CD4-positive, alpha-beta T cell treated with Interleukin-1 beta for 1 hour (primary cell): ENCODE measurements at regions not wholly inside any gene's neighbourhood (a gene's known extent, or its start where the extent isn't known, plus 50 kb on each side); places are given as distances from the start of the nearest gene placed in this dataset.

Source experiments
- DNase-seq, 2 donors: peaks; one replicate each; pipeline ENCODE4 v3.0.0-alpha.2; 2020 to 2022

- DNase-seq, result no peak
These were observed 315.1 kb downstream of the RDH14 start for GRCh38 chr2:18245375-18245774.

DNA sequence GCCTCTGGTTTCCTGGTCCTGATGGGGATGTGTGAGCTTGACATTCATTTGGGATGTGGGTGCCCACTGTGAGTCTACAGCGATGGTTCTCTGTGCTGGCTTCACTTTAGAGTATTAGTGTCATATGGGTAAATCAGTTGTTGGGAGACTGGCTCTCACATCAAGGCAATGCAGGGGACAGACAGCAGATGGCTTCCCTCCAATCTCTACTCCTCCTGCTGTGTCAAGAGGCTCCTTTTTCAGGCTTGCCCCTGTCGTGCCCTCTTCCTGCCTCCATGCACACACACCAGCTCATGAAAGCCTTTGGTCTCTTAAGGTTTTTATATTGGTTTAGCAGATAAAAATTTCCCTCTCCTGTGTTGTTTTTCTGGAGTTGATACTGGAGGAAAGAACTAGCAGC, 315.6 kb downstream of the RDH14 start:
- DNase-seq, result no peak

GRCh38 chr2:18243816-18244215, 316.6 kb downstream of the RDH14 start:
- no peak for DNase-seq

- DNase-seq, result no peak
These were observed 317.7 kb downstream of the RDH14 start for GRCh38 chr2:18242716-18243115.

- DNase-seq, result no peak
These were observed 322.2 kb downstream of the RDH14 start for GRCh38 chr2:18238209-18238608.

DNA sequence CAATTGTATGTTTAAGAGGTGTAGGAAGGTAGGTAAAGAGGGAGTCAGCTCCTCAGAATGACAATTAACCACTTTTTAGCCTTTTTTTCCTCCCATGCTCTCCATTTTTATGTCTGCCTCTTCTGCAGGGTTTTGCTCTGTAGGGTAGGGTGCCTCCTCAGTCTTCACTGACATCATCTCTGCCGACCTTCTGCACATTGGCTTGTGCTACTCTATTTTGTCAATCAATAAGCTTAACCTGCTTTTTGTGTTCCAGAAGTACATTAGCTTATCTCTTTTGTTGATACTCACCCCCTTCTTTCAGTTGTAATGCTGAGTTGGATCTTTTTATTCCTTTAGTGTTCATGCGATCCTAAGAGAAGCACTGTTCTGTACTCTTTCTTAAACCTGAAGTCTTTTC, 323.2 kb downstream of the RDH14 start:
- DNase-seq, result no peak

- no peak for DNase-seq
These were observed 327.6 kb downstream of the RDH14 start for GRCh38 chr2:18232731-18233438.

- DNase-seq, result no peak
These were observed 329.8 kb downstream of the RDH14 start for GRCh38 chr2:18230668-18231067.

GRCh38 chr2:18219676-18220075, 340.8 kb downstream of the RDH14 start:
- DNase-seq, result no peak

DNA sequence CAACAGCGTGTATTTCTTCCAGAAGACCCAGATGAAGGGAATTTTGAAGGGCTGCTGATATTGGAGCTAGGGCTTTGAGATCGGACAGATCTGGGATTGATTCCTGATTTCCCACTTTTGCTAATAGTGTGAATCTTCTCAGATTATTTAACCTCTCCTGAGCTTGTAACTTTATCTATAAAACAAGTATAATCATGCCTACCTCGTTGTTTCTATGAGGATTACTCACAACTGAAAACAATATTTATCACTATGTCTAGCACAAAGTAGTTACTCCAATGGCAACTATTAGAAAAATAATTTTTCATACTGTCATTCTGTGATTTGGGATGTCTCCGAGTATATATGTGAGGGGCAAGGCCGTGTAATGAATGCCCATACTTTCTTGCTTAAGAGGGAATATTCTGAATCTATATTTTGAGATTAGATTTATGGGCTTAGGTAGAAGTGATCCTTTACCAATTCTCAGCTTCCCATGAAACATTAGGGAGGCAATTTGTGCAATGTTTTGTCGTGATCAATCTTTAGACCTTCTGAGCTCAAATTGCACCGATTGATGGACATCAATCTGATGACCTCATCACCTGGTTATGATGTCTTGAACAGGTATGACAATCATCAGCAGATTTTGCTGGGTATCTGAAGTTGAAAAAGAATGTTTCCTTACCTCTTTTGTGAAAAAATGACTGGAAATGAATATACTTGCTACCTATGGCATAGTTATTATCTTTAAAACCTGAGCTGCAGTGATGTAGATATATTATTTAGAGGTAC, 339.9 kb downstream of the KCNS3 start:
- DNase-seq, result no peak

GRCh38 chr2:18214936-18215335, 336.5 kb downstream of the KCNS3 start:
- DNase-seq, result no peak

GRCh38 chr2:18213986-18214385, 335.5 kb downstream of the KCNS3 start:
- DNase-seq, result no peak

GRCh38 chr2:18209934-18210639, 331.6 kb downstream of the KCNS3 start:
- no peak for DNase-seq

- no peak for DNase-seq
These were observed 330.5 kb downstream of the KCNS3 start for GRCh38 chr2:18208956-18209355.

DNA sequence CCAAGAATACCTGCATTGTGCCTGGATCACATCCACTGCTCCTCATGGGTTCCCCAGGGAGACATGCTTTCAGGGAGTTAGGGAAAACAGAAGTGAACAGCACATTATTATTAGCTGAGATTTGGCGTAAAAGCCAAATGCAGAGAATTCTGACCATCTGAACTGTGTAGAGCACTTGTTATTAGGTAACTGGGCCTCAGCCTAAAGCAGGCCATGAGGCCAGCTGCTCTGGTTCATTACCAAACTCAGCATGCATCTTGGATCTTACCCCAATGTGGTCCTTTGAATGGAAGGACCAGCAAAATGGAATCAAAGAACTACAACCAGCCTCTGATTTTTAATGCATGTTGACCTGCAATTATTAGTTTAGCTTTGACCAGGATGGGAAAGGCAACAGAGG, 322.3 kb downstream of the KCNS3 start:
- DNase-seq, result no peak

GRCh38 chr2:18198677-18199076, 320.2 kb downstream of the KCNS3 start:
- DNase-seq, result no peak

DNA sequence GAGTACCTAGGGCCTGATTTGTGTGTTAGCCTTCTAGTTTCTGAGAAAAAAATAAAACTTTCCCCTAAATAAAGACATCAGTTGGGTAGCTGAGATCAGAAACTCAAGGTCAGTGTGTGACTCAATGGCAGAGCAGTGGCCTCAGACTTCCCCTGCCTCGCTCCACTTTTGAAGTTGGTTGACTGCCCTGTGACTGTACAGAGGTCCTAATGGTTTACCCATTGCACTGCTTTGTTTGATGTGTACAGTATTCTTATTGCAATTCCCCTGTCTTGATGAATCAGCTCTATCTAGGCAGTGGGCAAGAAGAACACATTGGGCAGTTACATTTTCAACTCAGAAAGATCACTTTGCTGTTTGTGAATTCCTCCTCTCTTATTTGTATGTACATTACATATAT, 315.7 kb downstream of the KCNS3 start:
- no peak for DNase-seq

DNA sequence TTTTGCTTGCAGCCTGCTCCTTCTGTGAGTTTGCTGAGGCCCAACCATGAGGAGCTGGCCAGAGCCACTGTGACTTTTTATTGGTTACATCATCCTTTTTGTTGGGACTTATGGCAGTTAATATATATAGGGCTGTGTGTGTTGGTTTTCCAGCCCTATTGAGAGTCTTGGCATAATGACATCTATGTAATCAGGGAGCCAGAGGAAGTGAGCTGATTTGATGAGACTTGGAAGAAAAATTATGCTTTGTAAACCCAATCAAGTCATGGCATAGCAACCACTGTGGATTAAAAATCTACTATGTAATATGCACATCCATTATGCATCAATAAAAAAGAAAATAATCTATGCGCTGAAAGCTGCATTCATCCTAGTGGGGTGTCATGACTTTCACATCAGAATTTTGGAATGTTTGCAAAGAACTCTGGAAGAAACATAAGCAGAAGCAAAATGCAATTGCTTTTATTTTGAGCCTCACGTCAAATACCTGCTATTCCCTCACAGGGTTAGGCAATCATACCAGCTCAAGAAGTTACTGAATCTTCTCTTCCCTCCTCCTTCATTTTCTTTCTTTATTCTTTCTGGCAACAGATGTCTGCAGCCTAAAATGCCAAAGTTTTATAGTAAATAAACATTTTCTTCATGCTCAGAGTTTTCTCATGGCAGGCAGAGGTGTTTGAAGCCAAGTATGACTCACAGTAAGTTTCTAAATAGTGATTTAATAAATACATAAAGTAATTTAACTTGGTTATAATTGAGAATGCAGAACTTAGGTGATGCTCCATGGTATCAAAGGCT, 308.5 kb downstream of the KCNS3 start:
- DNase-seq, result no peak

DNA sequence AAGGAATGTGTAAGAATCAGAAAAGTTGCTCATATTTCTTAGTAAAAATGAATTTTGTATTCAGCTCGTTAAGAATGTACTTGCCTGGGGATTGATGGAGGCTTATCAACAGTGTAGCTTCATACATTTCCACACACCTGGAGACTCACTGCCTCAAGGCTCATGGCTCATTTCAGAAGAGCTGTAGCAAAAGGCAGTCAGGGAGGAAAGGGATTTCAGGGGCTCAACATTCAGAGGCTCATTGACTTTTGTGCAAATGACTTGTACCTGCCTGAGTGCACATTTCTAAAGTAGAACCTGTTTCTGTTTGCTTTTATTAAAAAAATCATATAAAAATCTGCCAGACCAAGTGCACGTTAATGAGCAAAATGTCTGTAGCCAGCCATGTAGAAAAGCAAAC, 304.4 kb downstream of the KCNS3 start:
- no peak for DNase-seq

GRCh38 chr2:18180912-18181311, 302.4 kb downstream of the KCNS3 start:
- no peak for DNase-seq

DNA sequence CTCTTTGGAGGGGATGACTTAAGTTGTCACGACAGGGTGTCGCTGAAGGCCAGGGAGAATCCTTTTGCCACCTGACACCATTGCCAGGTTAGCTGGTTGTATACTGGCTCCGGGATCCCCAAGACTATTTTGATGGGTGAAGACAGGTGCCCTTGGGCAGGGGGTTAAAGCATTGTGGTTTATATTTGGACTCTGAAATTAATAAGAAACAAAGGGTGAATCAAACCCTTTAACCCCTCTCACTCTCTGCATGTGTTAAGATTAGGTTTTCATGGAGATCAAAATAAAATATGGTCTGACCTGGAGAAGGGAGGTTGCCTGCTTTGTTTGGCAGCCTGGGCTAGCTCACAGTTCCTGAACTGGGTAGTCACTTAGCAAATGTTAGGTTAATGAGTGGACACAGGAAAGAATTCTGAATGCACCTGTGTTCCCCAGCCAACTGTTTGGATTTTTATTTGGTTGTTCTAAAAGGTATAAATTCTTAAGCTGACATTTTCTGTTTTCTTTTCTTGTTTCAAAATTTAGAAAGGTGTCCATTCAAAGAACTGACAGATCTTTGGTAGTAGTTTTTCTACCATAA, 301.7 kb downstream of the KCNS3 start:
- DNase-seq, result no peak

GRCh38 chr2:18178736-18179349, 300.4 kb downstream of the KCNS3 start:
- DNase-seq, result peak in 1 of 2 donors; percentile 19
